Kidney epithelial cell (primary cell): ENCODE measurements at regions not wholly inside any gene's neighbourhood (a gene's known extent, or its start where the extent isn't known, plus 50 kb on each side); places are given as distances from the start of the nearest gene placed in this dataset.

Source experiments
- DNase-seq: peaks from one replicate; pipeline ENCODE4 v3.0.0-alpha.2; 2010; ENCODE audit warnings: low read depth
- H3K27me3 ChIP-seq: 2 replicates; pipeline ENCODE4 v1.6.0; 2011; ENCODE audit warnings: low read length; ENCODE audit not compliant: control insufficient read depth, insufficient read depth
- H3K36me3 ChIP-seq: 2 replicates; pipeline ENCODE4 v1.5.1; 2011; ENCODE audit warnings: low read length; ENCODE audit not compliant: control insufficient read depth, insufficient read depth
- H3K4me3 ChIP-seq: 2 replicates; pipeline ENCODE4 v1.5.1; 2011; ENCODE audit warnings: low read depth, mild to moderate bottlenecking, control low read depth, low read length
- TF ChIP-seq, protein P1 (sequence below): IDR thresholded peaks from 2 replicates; pipeline ENCODE4 v1.5.1; 2011; ENCODE audit warnings: mild to moderate bottlenecking, moderate library complexity, low read length, control low read depth, inconsistent platforms; ENCODE audit not compliant: insufficient read depth, poor library complexity, severe bottlenecking

DNA sequence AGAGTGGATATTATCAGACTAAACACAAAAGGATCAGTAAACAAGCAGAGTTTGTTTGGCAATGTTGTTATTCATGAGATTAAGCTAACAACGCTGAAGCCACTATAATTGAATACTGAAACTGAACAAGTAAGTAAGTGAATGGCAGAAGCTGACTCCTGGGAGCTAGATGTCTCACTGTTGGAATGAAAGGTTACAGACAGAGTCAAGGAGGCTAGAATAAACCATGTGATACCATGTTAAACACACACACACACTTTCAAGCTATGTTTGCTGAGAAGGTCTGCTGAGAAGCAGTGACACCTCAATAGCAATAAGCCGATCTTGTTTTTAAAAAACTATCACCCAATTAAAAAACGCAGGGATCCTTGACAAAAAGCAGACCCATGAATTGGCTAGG is 1609.4 kb upstream of the MIR17HG start:
- no peak for DNase-seq
- Histone ChIP-seq H3K36me3 (no peaks in the 10 kb centered on the region), H3K27me3 (no peaks in the 10 kb centered on the region), H3K4me3 (no peak overlapping the region)
- TF ChIP-seq, protein P1, sequence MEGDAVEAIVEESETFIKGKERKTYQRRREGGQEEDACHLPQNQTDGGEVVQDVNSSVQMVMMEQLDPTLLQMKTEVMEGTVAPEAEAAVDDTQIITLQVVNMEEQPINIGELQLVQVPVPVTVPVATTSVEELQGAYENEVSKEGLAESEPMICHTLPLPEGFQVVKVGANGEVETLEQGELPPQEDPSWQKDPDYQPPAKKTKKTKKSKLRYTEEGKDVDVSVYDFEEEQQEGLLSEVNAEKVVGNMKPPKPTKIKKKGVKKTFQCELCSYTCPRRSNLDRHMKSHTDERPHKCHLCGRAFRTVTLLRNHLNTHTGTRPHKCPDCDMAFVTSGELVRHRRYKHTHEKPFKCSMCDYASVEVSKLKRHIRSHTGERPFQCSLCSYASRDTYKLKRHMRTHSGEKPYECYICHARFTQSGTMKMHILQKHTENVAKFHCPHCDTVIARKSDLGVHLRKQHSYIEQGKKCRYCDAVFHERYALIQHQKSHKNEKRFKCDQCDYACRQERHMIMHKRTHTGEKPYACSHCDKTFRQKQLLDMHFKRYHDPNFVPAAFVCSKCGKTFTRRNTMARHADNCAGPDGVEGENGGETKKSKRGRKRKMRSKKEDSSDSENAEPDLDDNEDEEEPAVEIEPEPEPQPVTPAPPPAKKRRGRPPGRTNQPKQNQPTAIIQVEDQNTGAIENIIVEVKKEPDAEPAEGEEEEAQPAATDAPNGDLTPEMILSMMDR = no peak

DNA sequence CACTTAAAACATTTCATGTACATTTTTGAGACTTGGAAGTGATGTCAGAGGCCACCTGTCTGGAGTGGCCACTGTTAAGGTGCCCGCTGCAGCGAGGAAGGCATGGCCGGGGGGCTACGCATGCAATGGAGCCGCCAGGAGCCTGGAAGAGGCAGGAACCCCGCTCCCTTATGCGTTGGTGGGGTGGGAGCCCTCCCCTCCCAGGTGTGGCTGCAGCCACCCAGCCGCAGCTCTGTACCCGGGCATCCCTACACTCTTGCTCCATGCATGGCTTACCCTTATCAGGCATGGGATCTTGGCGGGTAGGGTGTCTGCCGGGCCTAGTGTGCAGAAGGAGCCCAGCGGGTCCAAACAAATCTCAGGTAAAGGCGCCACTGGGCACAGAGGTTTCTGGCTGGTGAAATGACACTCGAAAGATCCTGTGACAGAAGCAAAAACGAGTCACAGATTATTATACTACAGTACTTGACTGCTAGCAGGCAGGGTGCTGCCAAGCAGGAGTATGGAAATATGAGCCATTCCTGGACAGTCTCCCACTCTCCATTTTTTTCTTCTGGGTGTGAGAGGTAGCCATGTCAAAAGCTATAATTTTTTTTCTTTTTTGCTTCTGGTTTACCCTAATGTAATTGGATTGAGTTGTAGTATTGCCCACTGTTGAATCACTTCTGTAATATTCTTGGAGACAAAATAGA is 1606.3 kb upstream of the MIR17HG start:
- H3K27me3 ChIP-seq = no peaks in the 10 kb centered on the region
- DNase-seq = no peak
- no peak overlapping the region for H3K4me3 ChIP-seq
- TF ChIP-seq, protein P1 = no peak
- H3K36me3 ChIP-seq = no peaks in the 10 kb centered on the region

DNA sequence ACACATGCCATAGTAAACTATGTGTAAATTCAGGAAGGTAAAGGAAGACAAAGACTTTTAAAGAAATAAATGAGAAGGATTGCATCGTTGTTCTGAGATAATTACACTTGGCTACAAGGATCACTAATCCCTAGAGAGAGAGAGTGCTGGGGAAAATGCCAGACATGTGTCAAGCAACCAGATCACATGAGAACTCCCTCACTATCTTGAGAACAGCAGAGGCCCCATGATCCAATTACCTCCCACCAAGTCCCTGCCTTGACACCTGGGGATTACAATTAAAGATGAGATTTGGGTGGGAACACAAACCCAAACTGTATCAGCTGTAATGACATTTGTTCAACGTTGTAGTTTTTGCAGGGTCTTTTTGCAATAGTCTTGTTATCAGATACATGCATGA is 1600.9 kb upstream of the MIR17HG start:
- TF ChIP-seq, protein P1 = no peak
- Histone ChIP-seq H3K4me3 (no peak overlapping the region), H3K27me3 (no peaks in the 10 kb centered on the region), H3K36me3 (no peaks in the 10 kb centered on the region)
- DNase-seq = no peak

- Histone ChIP-seq H3K27me3 (no peaks in the 10 kb centered on the region), H3K36me3 (no peaks in the 10 kb centered on the region), H3K4me3 (no peak overlapping the region)
- TF ChIP-seq, protein P1 = no peak
- no peak for DNase-seq
Measured at GRCh38 chr13:89748716-89749115, 1598.8 kb upstream of the MIR17HG start.

DNA sequence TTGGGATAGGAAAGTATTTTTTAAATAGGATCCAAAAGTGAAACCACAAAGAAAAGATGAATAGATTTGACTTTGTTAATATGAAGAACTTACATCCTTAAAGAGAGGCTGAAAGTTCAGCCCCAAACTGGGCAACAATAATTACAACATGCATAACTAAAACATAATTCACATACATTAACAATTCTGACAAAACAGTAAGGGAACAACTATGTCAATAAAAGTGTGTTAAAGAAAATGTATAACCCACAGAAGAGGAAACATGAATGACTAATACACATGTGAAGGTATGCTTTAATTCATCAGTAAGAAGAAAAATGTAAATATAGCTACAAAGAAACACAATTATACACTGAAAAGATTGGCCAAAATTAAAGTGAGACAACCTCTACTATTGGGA is 1597.6 kb upstream of the MIR17HG start:
- Histone ChIP-seq H3K4me3 (no peak overlapping the region), H3K27me3 (no peaks in the 10 kb centered on the region), H3K36me3 (no peaks in the 10 kb centered on the region)
- TF ChIP-seq, protein P1 = no peak
- DNase-seq = no peak

- H3K4me3 ChIP-seq = no peak overlapping the region
- TF ChIP-seq, protein P1 = no peak
- no peak for DNase-seq
Measured at GRCh38 chr13:89750371-89750770, 1597.1 kb upstream of the MIR17HG start.

More at GRCh38 chr13:89750371-89750770, 1597.1 kb upstream of the MIR17HG start:
- Histone ChIP-seq H3K27me3 (no peaks in the 10 kb centered on the region), H3K36me3 (no peaks in the 10 kb centered on the region)
